NCI-H82 treated with DMSO at 0.1 percent for 48 hours (cell line): ENCODE measurements at regions not wholly inside any gene's neighbourhood (a gene's known extent, or its start where the extent isn't known, plus 50 kb on each side); places are given as distances from the start of the nearest gene placed in this dataset.

Experiments
- DNase-seq: peaks from one replicate; lab custom pipeline; 2025; ENCODE audit not compliant: unreplicated experiment; lab: John Stamatoyannopoulos, UW

- DNase-seq, result no peak
Observed at GRCh38 chr17:72022328-72023275, 98.2 kb upstream of the SOX9 start.

- DNase-seq, result no peak
Observed at GRCh38 chr17:72024457-72024856, 96.4 kb upstream of the SOX9 start.

- DNase-seq, result no peak
Observed at GRCh38 chr17:72025113-72025512, 95.7 kb upstream of the SOX9 start.

- no peak for DNase-seq
Observed at GRCh38 chr17:72030067-72030899, 90.5 kb upstream of the SOX9 start.

- DNase-seq, result no peak
Observed at GRCh38 chr17:72031219-72031884, 89.5 kb upstream of the SOX9 start.

GRCh38 chr17:72033334-72033733, 87.5 kb upstream of the SOX9 start:
- DNase-seq, result no peak

- no peak for DNase-seq
Observed at GRCh38 chr17:72034000-72034399, 86.8 kb upstream of the SOX9 start.

GRCh38 chr17:72038427-72038826, 82.4 kb upstream of the SOX9 start:
- DNase-seq, result no peak

- DNase-seq, result no peak
Observed at GRCh38 chr17:72039490-72039889, 81.3 kb upstream of the SOX9 start.

- DNase-seq, result no peak
Observed at GRCh38 chr17:72046178-72046577, 74.6 kb upstream of the SOX9 start.

- no peak for DNase-seq
Observed at GRCh38 chr17:72046643-72047612, 73.9 kb upstream of the SOX9 start.

- no peak for DNase-seq
Observed at GRCh38 chr17:72049914-72050313, 70.9 kb upstream of the SOX9 start.

- no peak for DNase-seq
Observed at GRCh38 chr17:72053036-72053435, 67.8 kb upstream of the SOX9 start.

- no peak for DNase-seq
Observed at GRCh38 chr17:72053449-72053848, 67.4 kb upstream of the SOX9 start.

GRCh38 chr17:72056155-72056554, 64.7 kb upstream of the SOX9 start:
- DNase-seq, result no peak

- no peak for DNase-seq
Observed at GRCh38 chr17:72056727-72057290, 64.0 kb upstream of the SOX9 start.

- no peak for DNase-seq
Observed at GRCh38 chr17:72060084-72060483, 60.7 kb upstream of the SOX9 start.

GRCh38 chr17:72063262-72063661, 57.6 kb upstream of the SOX9 start:
- DNase-seq, result no peak

GRCh38 chr17:72063756-72064450, 56.9 kb upstream of the SOX9 start:
- DNase-seq, result no peak
